ENCODE measurements at regions not wholly inside any gene's neighbourhood (a gene's known extent, or its start where the extent isn't known, plus 50 kb on each side); places are given as distances from the start of the nearest gene placed in this dataset.
"Not testable (repeated sequence)": the region's sequence is repeated elsewhere in the genome, so short reads cannot be mapped to it uniquely, and the experiment has no call there.

GRCh38 chr11:38582151-38582550 lies 1984.1 kb upstream of the RAG2 start:
- peak; percentile 56 for DNase-seq (ENCODE audit: low read depth)

- no peak for DNase-seq (ENCODE audit: low read depth)
Observed at GRCh38 chr11:38577769-38578168, 1979.7 kb upstream of the RAG2 start.

- DNase-seq (ENCODE audit: low read depth): no peak
Observed at GRCh38 chr11:38562562-38562961, 1964.5 kb upstream of the RAG2 start.

- DNase-seq (ENCODE audit: low read depth): peak; percentile 38
Observed at GRCh38 chr11:38553148-38553547, 1955.1 kb upstream of the RAG2 start.

GRCh38 chr11:38547462-38547861 lies 1949.4 kb upstream of the RAG2 start:
- DNase-seq (ENCODE audit: low read depth): no peak

GRCh38 chr11:38543986-38544385 lies 1946.0 kb upstream of the RAG2 start:
- no peak for DNase-seq (ENCODE audit: low read depth)

GRCh38 chr11:38543311-38543710 lies 1945.3 kb upstream of the RAG2 start:
- peak; percentile 50 for DNase-seq (ENCODE audit: low read depth)

- no peak for DNase-seq (ENCODE audit: low read depth)
Observed at GRCh38 chr11:38538866-38539680, 1941.0 kb upstream of the RAG2 start.

GRCh38 chr11:38530226-38530625 lies 1932.2 kb upstream of the RAG2 start:
- DNase-seq (ENCODE audit: low read depth): no peak

GRCh38 chr11:38524945-38525344 lies 1926.9 kb upstream of the RAG2 start:
- DNase-seq (ENCODE audit: low read depth): no peak

- DNase-seq (ENCODE audit: low read depth): no peak
Observed at GRCh38 chr11:38517991-38518390, 1920.0 kb upstream of the RAG2 start.

GRCh38 chr11:38512830-38513229 lies 1914.8 kb upstream of the RAG2 start:
- DNase-seq (ENCODE audit: low read depth): not testable (repeated sequence)

- DNase-seq (ENCODE audit: low read depth): no peak
Observed at GRCh38 chr11:38510041-38510440, 1912.0 kb upstream of the RAG2 start.

GRCh38 chr11:38503876-38504275 lies 1905.8 kb upstream of the RAG2 start:
- DNase-seq (ENCODE audit: low read depth): no peak

- DNase-seq (ENCODE audit: low read depth): no peak
Observed at GRCh38 chr11:38498721-38499120, 1900.7 kb upstream of the RAG2 start.

GRCh38 chr11:38491986-38492385 lies 1894.0 kb upstream of the RAG2 start:
- DNase-seq (ENCODE audit: low read depth): no peak

GRCh38 chr11:38481391-38481790 lies 1883.4 kb upstream of the RAG2 start:
- no peak for DNase-seq (ENCODE audit: low read depth)

- peak; percentile 0 for DNase-seq (ENCODE audit: low read depth)
Observed at GRCh38 chr11:38476808-38477575, 1879.0 kb upstream of the RAG2 start.

- no peak for DNase-seq (ENCODE audit: low read depth)
Observed at GRCh38 chr11:38461751-38462150, 1863.7 kb upstream of the RAG2 start.

- DNase-seq (ENCODE audit: low read depth): peak; percentile 16
Observed at GRCh38 chr11:38460896-38461295, 1862.9 kb upstream of the RAG2 start.

GRCh38 chr11:38460429-38460828 lies 1862.4 kb upstream of the RAG2 start:
- DNase-seq (ENCODE audit: low read depth): no peak

- no peak for DNase-seq (ENCODE audit: low read depth)
Observed at GRCh38 chr11:38456371-38456770, 1858.3 kb upstream of the RAG2 start.

- no peak for DNase-seq (ENCODE audit: low read depth)
Observed at GRCh38 chr11:38448284-38448683, 1850.2 kb upstream of the RAG2 start.

Data from amniotic epithelial cell (primary cell).